Jurkat, Clone E6-1 (cell line): ENCODE measurements at regions not wholly inside any gene's neighbourhood (a gene's known extent, or its start where the extent isn't known, plus 50 kb on each side); places are given as distances from the start of the nearest gene placed in this dataset.

Source experiments
- DNase-seq: peaks from one replicate; pipeline ENCODE4 v3.0.0-alpha.2; 2011; ENCODE audit warnings: low read depth, low spot score
- H3K4me3 ChIP-seq: 2 replicates; pipeline ENCODE4 v1.5.1; 2011; ENCODE audit warnings: mild to moderate bottlenecking, low read length, control low read depth, moderate library complexity

- DNase-seq = no peak
- no peak overlapping the region for H3K4me3 ChIP-seq
Measured at GRCh38 chr12:92089559-92089958, 56.1 kb downstream of the BTG1 start.

- no peak overlapping the region for H3K4me3 ChIP-seq
Measured at GRCh38 chr12:92088805-92089204, 56.8 kb downstream of the BTG1 start.

GRCh38 chr12:92085736-92086040 lies 60.0 kb downstream of the BTG1 start:
- no peak for DNase-seq
- no peak overlapping the region for H3K4me3 ChIP-seq

More at GRCh38 chr12:92088805-92089204, 56.8 kb downstream of the BTG1 start:
- no peak for DNase-seq

DNA sequence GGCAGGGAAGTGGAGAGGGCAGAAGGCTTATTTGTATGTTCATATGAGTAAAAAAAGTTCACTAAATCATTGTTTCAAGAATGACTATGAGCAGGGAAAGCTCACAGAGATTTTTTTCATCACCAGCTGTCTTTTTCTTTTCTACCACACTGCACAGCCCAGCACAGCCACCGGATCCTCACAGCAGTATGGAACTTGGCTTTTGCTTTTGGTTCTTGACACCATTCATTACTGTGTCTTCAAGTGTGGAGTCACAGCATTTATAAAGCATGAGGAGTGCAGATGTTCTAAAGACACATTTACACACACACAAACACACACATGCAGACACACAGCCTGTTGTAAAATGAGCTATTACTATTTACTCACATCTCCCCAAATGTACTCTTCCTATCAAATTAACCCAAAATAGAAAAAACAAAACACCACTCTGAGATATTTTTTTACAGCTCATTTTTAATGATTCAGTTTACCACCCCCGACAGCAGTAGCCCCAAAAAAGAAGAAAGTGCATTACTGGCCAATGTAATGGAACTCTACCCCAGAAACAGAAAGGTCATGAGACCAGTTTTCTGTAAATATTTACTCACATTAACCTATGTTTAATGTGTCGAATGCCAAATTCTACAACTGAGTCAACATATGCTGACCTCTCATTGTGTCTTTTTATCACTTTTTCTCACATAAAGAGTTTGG lies 60.5 kb downstream of the BTG1 start:
- no peak for DNase-seq
- no peak overlapping the region for H3K4me3 ChIP-seq

DNA sequence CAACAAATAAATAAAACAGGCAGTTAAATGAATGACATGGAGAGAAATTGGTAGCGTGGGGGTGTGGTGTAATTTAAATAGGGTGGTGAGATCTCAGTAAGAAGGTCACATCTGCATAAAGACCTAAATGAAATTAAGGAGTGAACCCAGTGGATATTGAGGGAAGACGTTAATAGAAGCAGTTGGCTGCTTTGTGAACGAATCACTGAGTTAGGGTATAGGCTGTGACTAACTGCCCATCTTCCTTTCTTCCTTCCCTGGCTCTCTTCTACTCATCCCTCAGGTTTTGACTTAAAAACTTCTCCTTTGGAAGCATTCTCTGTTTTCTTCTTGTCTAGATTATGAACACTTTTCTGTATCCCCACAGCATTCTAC lies 64.7 kb downstream of the BTG1 start:
- no peak for DNase-seq
- H3K4me3 ChIP-seq = no peak overlapping the region

DNA sequence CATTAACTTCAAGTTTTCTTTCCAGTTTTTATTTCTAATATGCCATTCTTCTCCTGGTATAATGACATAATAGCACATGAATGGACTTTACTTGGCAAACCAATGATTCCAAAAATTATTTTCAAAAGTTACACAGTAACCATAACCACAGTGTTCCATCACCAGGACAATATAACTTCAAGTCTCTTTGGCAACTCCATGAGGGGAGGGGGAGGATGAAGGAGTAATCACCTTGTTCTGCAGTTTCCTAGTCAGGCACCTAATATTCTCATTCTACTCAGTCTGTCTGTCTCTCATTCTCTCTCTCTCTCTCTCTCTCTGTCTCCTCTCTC lies 66.6 kb downstream of the BTG1 start:
- no peak for DNase-seq
- no peak overlapping the region for H3K4me3 ChIP-seq

- no peak overlapping the region for H3K4me3 ChIP-seq
- no peak for DNase-seq
Measured at GRCh38 chr12:92078167-92079053, 67.2 kb downstream of the BTG1 start.

DNA sequence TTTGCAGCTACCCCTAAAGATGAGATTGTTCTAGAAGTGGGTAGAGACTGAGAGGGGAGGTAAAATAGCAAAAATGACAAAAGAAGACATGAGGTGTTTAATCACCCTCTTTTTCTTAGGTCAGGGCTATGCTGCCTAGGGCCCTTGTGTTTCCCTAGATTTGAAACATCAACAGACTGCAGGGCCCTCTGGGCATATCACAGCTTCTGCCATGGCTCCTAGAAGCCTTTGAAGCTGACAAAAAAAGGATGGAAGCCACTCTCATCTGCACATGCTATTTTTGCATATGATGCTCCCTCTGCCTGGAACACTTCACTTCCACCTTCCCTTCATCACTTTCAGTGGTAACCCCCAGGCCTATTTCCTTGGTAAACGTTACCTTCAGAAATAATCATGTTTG lies 68.1 kb downstream of the BTG1 start:
- no peak overlapping the region for H3K4me3 ChIP-seq

DNA sequence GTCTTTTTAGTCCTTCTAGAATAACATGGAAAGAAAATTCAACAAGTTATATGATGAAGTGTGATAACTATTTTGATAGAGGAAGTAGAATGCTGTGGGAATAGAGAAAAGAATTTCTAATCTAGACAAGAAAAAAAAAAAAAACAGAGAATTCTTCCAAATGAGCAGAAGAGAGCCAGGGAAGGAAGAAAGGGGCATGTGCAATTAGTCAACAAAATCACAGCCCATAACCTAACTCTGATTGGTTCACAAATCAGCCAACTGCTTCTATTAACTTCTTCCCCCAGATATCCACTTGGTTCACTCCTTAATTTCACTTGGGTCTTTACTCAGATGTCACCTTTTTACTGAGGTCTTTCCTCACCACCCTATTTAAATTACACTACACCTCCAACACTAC lies 69.5 kb downstream of the BTG1 start:
- no peak overlapping the region for H3K4me3 ChIP-seq
- DNase-seq = no peak

More for the DNA sequence above, 68.1 kb downstream of the BTG1 start:
- DNase-seq = no peak

DNA sequence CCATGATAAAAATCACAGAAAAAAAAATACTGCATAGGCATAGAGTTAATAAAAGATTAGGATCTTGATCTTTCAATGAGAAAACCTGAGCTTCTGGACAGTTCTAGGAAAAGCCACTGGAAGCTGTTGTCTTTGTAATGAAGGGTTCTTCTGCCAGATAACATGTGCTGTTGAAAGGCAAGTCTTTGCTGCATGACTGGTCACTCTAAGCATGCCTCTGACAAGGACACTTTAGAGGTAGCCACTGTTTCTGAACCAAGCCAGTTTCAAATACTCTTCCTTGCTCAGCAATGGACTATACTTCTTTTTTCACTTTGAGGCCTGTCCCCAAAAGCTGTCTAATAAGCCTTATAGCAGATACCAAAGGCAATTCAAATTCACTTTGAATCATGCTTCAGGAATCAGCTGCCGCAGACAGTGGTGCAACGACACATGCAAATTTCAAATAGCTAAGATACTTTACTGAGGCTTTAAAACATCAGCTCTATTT lies 70.2 kb downstream of the BTG1 start:
- no peak overlapping the region for H3K4me3 ChIP-seq
- no peak for DNase-seq

GRCh38 chr12:92074889-92075288 lies 70.8 kb downstream of the BTG1 start:
- no peak for DNase-seq
- no peak overlapping the region for H3K4me3 ChIP-seq

GRCh38 chr12:92073094-92073493 lies 72.6 kb downstream of the BTG1 start:
- DNase-seq = no peak
- no peak overlapping the region for H3K4me3 ChIP-seq

DNA sequence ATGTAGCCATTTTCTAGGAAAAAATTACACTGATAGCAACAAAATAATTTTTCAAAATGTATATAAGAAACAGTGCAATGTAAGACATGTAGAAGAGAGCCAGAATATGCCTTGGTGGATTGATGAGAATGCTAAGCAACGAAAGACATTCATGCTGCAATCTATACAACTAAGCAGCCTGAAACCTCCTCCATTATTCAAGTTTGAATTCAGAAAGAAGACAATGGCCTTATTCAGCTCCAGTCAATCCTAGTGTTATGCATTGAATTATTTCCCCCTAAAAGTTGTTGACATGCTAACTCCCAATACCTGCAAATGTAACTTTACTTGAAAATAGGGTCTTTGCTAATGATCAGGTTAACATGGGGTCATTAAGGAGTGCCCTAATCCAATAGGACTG lies 73.5 kb downstream of the BTG1 start:
- H3K4me3 ChIP-seq = no peak overlapping the region
- no peak for DNase-seq

DNA sequence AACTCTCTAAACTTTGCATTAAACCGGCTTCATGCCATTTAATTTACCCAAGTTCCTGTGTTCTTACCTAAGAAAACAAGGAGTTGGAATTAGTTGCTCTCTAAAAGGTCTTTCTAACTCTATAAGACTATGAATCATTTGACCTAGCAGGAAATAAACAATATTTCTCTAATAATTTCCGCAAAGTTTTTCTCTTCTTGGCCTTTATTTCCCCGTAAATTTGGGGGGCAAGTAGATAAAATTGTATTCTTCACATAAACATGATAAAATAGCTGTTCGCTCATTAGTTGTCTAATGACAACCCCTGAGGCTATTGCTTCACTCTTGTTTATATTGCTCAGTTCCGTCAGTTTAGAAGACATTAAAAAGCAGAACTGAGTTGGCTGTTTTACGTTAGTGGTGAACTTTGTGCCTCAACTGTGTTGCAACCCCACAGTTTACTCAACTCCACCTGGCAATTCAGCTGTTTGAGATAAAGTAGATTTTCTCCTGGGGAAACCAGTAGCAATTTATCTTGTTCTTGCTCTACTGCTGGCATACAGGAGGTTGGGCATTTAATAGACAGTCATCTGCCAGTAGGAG lies 74.7 kb downstream of the BTG1 start:
- H3K4me3 ChIP-seq = no peak overlapping the region
- DNase-seq = no peak

DNA sequence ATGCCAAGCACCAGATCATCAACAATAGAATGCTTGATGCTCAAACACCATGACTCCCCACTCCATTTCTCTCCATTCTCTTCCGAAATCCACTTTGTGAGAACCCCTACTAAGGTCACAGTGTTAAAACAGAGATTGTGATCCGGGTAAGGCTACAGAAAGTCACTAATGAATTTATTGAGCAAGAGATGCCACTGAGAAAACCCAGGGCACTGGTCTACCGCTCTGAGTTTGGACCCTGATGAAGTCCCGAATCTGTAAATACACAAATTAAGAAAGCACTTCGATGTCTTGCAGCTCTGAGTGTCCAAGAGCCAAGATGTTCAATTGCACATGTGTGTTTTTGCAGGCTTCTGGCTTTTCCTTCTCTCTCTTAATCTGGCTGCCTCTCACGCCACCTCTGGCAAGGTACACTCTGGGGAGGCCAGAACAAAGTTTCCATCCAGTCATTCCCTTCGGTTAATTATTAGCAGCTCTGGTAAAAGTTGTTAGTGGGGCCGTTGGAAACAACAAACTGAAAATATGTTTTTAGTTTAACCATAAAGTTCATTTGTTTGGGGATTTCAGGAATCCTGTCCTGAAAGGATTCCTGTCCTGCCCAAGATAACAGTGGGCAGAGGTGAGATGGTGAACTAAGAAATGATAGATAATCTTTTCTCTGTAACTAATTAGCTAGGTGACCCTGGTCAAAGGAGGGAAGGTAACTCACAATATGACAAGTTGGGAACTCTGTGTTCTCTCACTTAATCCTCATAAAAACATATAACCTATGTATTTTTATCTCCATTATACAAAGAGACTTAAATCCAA lies 75.4 kb downstream of the BTG1 start:
- no peak for DNase-seq
- no peak overlapping the region for H3K4me3 ChIP-seq

GRCh38 chr12:92068459-92068858 lies 77.2 kb downstream of the BTG1 start:
- DNase-seq = no peak

GRCh38 chr12:92065639-92066038 lies 80.0 kb downstream of the BTG1 start:
- H3K4me3 ChIP-seq = no peak overlapping the region
- no peak for DNase-seq

More at GRCh38 chr12:92068459-92068858, 77.2 kb downstream of the BTG1 start:
- H3K4me3 ChIP-seq = no peak overlapping the region

- no peak for DNase-seq
- no peak overlapping the region for H3K4me3 ChIP-seq
Measured at GRCh38 chr12:92065018-92065499, 80.6 kb downstream of the BTG1 start.

DNA sequence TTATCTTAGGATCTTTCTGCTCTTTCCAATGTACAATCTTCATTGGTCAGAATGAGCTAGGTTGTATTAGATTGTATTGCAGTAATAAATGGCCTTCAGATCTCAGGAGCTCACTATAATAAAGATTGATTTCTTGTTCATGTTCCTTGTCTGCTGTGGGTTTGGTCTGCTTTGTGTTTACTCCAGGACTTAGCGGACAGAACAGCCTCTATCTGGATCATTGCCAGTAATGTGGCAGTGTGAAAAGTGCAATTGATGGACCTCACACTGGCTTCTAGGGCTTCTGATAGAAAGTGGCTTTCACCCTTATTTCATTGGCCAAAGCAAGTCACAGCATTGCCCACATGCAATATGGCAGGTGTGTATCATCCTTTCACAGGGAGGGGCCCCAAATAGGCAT lies 81.2 kb downstream of the BTG1 start:
- DNase-seq = no peak
- no peak overlapping the region for H3K4me3 ChIP-seq
